ENCODE measurements at regions not wholly inside any gene's neighbourhood (a gene's known extent, or its start where the extent isn't known, plus 50 kb on each side); places are given as distances from the start of the nearest gene placed in this dataset.
"Not testable (repeated sequence)": the region's sequence is repeated elsewhere in the genome, so short reads cannot be mapped to it uniquely, and the experiment has no call there.

GRCh38 chr17:64771980-64772844, 110.1 kb upstream of the SMURF2 start:
- DNase-seq, result no peak

- no peak for DNase-seq
Observed at GRCh38 chr17:64769712-64770111, 107.6 kb upstream of the SMURF2 start.

DNA sequence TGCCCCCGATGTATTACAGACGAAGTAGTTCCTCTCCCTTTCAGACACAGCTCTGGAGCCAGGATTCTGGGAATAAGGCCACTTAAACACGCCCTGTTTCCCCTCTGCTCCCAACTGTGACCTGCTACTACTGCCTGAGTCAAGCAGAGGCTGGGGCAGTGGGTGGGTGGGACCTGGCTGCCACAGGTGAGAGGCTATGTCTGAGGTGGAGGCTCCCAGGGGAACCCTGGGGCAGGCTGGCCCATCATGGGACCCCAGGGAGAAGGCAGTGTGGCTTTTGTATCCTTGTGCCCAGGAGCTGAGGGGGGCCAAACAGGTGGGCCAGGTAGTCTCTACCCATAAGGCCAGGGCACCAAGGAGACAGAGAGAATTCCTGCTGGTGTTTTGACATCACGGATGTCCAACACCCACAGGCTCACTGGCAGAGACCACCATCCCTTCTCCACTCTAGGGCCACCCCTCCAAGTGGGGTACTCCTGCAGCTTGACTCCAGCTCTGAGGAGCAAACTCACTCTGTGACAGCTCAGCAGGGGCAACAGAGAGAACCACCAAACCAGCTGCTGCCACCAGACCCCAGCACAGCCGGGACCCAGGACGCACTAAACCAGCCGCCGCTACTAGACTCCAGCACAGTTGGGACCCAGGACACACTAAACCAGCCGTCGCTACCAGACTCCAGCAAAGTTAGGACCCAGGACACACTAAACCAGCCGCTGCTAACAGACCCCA, 105.3 kb upstream of the SMURF2 start:
- DNase-seq, result no peak

DNA sequence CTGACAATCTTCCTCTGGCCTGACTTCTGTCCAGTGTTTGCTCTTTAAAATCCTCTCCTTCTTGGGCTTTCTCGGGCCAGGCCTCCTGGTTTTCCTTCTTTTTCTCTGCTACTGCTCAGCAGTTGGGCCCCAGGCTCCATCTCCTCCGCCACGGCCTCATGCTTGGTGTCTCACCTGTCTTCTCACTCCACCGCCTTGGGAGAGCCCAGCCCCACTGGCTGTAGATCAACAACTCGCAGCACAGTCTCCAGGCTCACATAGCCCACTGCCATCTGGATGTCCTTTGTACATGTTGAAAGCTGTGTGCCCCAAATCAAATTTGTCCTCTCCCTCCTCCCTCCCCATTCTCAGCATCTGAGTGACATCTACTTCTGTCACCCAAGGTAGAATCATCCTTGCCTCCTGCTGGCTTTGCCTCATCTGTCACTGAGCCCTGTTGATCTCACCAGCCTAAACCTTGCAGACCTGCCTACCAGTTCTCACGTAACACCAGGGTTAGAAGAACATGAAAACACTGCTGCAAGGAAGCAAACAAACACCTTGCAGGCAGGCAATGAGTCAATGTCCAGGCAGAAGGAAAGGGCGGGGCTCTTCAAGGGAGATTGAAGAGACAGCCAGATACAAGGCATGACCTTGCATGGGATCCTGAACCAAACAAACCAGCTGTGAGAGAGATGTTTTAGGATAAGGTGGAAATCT, 103.2 kb upstream of the SMURF2 start:
- no peak for DNase-seq

DNA sequence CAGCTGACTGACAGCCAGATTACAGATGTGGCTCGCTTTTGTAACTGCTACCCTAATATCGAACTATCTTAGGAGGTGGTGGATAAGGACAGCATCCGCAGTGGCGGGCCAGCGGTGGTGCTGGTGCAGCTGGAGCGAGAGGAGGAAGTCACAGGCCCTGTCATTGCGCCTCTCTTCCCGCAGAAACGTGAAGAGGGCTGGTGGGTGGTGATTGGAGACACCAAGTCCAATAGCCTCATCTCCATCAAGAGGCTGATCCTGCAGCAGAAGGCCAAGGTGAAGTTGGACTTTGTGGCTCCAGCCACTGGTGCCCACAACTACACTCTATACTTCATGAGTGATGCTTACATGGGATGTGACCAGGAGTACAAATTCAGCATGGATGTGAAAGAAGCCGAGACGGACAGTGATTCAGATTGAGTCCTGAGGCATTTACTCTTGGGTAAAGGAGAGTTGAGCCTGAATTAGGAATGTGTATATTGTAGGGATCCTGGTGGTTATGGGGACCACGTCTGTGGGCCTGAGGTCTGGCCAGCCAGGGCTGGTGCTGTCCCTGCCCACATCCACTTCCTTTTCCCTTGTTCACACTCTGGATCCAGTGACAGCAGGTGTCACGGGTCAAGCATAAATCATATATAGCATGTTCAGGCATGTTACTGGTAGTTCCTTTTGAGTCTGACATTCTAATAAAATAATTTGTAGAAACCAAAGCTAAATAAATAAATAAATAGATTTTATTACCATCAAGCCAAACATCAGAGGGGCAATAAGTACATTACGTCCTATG, 89.0 kb upstream of the SMURF2 start:
- no peak for DNase-seq

DNA sequence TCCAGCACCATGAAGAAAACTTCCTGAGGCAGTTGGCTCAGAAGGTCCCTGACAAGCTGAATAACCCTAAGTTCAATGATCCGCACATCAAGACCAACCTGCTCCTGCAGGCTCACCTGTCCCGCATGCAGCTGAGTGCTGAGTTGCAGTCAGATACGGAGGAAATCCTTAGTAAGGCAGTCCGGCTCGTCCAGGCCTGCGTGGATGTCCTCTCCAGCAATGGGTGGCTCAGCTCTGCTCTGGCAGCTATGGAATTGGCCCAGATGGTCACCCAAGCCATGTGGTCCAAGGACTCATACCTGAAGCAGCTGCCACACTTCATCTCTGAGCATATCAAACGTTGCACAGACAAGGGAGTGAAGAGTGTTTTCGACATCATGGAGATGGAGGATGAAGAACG, 88.4 kb upstream of the SMURF2 start:
- DNase-seq, result no peak

- no peak for DNase-seq
Observed at GRCh38 chr17:64749306-64749705, 87.2 kb upstream of the SMURF2 start.

DNA sequence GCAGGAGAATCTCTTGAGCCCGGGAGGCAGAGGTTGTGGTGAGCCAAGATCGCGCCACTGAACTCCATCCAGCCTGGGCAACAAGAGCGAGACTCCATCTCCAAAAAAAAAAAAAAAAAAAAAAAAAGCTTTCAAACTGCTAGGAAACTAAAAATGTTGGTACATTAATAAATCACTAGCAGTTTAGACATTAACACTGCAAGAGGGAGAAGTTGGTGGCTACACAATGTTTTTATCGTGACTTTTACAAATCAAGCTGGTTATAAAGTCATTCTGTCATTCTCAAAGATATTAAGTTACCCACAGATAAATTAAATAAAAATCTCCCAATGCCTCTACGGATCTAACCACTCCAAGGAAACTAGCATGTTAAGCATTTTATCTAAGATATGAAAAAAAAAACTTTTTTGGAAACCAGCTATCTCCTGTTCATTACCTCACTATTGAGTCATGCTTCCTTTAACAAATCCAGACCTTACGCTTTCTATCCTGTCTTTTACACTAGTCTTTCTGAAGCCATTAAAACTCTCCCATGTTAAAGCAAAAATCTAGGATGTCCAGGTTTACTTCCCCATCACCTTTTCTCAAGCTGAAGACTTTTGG, 85.9 kb upstream of the SMURF2 start:
- no peak for DNase-seq

DNA sequence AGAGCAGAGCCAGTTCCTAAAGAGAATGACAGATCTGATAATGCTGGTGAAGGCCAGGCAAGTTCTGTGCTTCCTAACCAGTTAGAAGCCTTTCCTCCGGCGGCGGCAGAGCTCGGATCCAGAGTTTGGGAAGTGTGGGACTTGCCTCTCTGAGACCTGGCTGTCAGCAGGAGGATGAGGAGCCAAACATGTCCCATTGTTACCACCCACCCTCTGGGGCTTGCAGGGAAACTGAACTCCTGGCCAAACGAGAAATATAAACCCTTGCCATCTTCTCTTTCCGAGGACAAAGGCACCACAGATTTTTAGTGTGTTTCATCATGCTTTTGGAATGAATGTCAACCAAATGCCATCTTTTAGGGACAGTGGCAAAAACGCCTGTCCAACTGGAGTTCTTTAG, 80.2 kb upstream of the SMURF2 start:
- no peak for DNase-seq

GRCh38 chr17:64741916-64742315, 79.8 kb upstream of the SMURF2 start:
- DNase-seq, result not testable (repeated sequence)

DNA sequence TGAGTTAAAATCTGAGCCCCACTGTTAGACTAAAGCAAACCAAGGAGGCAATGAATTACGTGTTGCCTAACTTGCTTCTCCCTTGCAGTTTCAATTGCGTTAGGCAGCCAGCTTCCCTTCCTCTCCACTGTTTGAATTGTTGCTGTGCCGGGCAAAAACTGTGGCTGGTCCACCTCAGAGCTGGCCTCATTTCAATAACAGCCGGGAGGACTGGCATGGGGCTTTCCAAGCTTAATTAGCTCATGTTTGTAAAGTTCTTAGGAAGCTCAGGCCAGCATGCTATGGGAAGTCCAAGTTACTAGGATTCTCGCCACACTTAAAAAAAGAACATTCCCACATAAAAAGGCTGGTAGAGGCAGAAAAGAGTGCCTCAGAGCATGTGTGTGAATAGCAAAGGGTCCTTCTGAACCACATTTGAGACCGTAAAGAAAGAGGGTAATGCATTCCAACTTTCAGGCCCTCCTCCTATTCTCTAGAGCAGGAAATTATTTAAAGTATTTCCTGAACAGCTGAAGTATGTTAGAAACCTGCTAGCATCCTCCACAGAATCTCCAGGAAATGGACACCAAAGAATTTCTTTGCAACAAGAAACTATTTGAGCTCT, 79.0 kb upstream of the SMURF2 start:
- DNase-seq, result no peak

DNA sequence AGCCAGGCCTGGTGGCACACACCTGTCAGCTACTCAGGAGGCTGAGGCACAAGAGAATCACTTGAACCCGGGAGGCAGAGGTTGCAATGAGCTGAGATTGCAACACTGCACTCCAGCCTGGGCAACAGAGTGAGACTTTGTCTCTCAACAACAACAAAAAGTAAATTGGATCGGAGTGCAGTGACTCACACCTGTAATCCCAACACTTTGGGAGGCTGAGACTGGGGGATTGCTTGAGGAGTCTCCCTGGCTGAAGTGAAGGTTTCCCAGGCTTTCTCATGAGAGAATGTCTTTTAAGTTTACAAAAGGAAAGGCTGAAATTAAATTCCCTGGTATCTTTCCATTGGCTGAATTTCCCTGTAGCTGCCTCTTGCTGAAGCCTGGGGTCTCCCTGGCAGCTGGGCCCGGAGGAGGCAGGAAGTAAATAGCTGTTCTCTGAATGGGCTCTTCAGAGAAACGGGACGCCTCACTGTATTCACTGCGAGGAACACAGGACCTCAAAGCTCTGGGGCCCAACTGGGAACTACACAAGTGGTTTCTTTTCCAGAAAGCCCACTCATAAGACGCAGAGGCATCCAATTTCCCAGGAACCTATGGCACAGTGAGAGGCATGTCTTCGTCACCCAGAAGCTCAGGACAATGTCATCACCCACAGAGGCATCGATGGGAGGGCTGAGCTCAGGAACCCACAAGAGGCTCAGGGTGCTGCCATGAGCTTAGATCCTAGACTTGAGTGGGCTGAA, 77.4 kb upstream of the SMURF2 start:
- DNase-seq, result no peak

GRCh38 chr17:64736804-64737492, 74.8 kb upstream of the SMURF2 start:
- DNase-seq, result no peak

- no peak for DNase-seq
Observed at GRCh38 chr17:64732336-64733006, 70.4 kb upstream of the SMURF2 start.

GRCh38 chr17:64730023-64730422, 67.9 kb upstream of the SMURF2 start:
- not testable (repeated sequence) for DNase-seq

- no peak for DNase-seq
Observed at GRCh38 chr17:64729201-64729600, 67.1 kb upstream of the SMURF2 start.

DNA sequence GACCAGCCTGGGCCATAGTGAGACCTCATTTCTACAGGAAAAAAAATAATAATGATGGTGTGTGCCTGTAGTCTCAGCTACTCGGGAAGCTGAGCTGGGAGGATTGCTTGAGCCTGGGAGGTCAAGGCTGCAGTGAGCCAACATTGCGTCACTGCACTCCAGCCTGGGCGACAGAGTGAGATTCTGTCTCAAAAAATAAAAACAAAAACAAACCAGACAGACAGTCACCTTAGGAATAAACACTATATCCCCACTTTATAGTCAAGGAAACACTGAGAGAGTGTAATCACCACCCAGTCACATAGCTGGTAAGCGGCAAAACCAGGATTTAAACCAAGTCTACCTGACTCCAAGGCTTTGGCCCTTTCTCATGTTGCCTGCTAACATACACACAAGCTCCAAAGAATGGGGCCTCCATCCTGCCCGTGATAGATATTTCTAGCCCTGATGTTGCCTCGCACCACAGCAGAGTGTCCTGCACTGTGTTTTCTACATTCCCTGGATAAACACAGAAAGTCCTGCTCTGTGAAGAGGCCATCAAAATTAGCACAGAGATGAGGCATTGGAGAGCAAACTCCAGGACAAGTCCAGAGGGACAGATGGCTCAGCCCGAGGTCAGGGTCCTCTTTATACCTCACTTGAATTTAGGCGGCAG, 66.1 kb upstream of the SMURF2 start:
- no peak for DNase-seq

- DNase-seq, result not testable (repeated sequence)
Observed at GRCh38 chr17:64726025-64726424, 63.9 kb upstream of the SMURF2 start.

- DNase-seq, result not testable (repeated sequence)
Observed at GRCh38 chr17:64724246-64724645, 62.1 kb upstream of the SMURF2 start.
